ENCODE measurements at regions not wholly inside any gene's neighbourhood (a gene's known extent, or its start where the extent isn't known, plus 50 kb on each side); places are given as distances from the start of the nearest gene placed in this dataset.

DNA sequence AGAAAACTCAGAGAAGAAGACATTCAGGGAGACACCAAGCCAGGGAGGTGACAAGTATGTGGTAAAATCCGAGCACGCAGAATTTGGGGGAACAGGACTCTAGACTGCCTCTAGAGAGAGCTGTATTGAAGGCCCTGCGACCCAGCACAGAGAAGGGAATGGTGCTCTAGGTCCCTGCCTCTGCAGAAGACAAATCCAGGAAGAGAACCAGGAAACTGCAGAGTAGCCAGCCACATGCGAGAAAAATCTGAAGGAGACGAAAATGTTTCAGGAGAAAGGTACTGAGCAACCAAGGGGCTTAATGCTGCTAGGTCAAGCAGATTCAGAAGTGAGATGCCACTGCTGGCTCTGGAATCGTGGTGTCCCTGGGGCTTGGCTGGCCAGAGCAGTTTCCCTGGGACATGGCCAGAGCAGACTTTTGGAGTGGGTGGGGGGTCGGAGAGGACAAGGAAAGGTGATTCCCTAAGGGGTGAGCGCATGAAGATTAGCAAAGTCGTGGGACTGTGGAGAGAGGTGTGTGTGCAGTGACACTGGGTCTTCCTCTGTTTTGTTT is 158.0 kb upstream of the KLF6 start:
- TF ChIP-seq POLR2A (IDR thresholded peaks at IDR 0.05) (no peak), CTCF (IDR thresholded peaks at IDR 0.05 in 4 of 5, conservative IDR thresholded peaks at IDR 0.05 in 1 of 5) (no peak)
